GM12878 (cell line): ENCODE measurements at regions not wholly inside any gene's neighbourhood (a gene's known extent, or its start where the extent isn't known, plus 50 kb on each side); places are given as distances from the start of the nearest gene placed in this dataset.

Experiments
- HDAC2 ChIP-seq: fragments of 200-600 bp; sonication (generic); IDR thresholded peaks from 2 replicates; pipeline ENCODE4 v1.6.1; 2017
- REST ChIP-seq: IDR thresholded peaks from 2 replicates; pipeline ENCODE4 v1.6.1; 2012; ENCODE audit warnings: mild to moderate bottlenecking, low read depth, low read length
- SRF ChIP-seq, 2 experiments: IDR thresholded peaks; 2 replicates each; pipeline ENCODE4 v1.6.1; 2011; ENCODE audit warnings: low read depth in 2 of 2, low read length in 2 of 2, mild to moderate bottlenecking in 1 of 2, moderate library complexity in 1 of 2
- USF1 ChIP-seq: IDR thresholded peaks from 2 replicates; pipeline ENCODE4 v1.6.1; 2011; ENCODE audit warnings: borderline replicate concordance, low read depth, mild to moderate bottlenecking, moderate library complexity, mixed read lengths, low read length; ENCODE audit not compliant: insufficient read depth; ENCODE audit errors: extremely low read length

GRCh38 chr12:58420503-58420902, 479.1 kb downstream of the ATP23 start:
- TF ChIP-seq REST (no peak), HDAC2 (no peak), SRF (IDR thresholded peaks at IDR 0.05; ENCODE audit: low read depth in 2 of 2, low read length in 2 of 2) (no peak), USF1 (no peak)
